Neural cell (in vitro differentiated cells): ENCODE measurements at regions not wholly inside any gene's neighbourhood (a gene's known extent, or its start where the extent isn't known, plus 50 kb on each side); places are given as distances from the start of the nearest gene placed in this dataset.

ENCODE experiments used
- CTCF ChIP-seq: fragments of 450-650 bp; IDR thresholded peaks from 2 replicates; pipeline ENCODE4 v1.5.1; 2014; ENCODE audit warnings: antibody characterized with exemption, mild to moderate bottlenecking, moderate library complexity; ENCODE audit not compliant: poor library complexity, severe bottlenecking
- EZH2 ChIP-seq: fragments of 200-600, 300-800 bp; shearing (Covaris generic), sonication (generic); IDR thresholded peaks from 2 replicates; pipeline ENCODE4 v1.6.1; 2014; ENCODE audit warnings: antibody characterized with exemption, low read length, borderline replicate concordance, mild to moderate bottlenecking; ENCODE audit not compliant: insufficient read depth, poor library complexity, severe bottlenecking
- POLR2AphosphoS5 ChIP-seq: IDR thresholded peaks from 2 replicates; pipeline ENCODE4 v1.6.1; 2012

- no peak for TF ChIP-seq CTCF
- no peak for TF ChIP-seq POLR2AphosphoS5
- no peak for TF ChIP-seq EZH2
These were observed 169.1 kb upstream of the CCDC54 start for GRCh38 chr3:107208100-107208499.
